ENCODE measurements at regions not wholly inside any gene's neighbourhood (a gene's known extent, or its start where the extent isn't known, plus 50 kb on each side); places are given as distances from the start of the nearest gene placed in this dataset.

DNA sequence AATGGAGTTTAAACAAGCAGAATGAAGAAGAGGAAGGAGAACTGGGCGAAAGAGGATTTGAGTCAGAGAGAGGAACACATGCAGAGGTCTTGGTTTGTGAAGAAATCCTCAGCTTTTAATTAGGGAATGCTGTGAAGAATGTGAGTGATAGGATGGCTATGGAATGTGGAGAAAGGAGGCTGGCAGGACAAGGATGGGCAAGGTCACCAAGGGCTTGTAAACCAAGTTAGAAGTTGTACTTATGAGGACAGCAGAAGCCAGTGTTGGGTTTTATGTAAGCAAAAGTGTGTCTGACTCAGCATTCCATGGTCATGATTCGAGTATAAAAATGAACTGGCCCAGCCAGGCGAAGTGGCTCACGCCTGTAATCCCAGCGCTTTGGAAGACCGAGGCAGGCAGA, 60.0 kb upstream of the IL12A start:
- TF ChIP-seq, protein P1, sequence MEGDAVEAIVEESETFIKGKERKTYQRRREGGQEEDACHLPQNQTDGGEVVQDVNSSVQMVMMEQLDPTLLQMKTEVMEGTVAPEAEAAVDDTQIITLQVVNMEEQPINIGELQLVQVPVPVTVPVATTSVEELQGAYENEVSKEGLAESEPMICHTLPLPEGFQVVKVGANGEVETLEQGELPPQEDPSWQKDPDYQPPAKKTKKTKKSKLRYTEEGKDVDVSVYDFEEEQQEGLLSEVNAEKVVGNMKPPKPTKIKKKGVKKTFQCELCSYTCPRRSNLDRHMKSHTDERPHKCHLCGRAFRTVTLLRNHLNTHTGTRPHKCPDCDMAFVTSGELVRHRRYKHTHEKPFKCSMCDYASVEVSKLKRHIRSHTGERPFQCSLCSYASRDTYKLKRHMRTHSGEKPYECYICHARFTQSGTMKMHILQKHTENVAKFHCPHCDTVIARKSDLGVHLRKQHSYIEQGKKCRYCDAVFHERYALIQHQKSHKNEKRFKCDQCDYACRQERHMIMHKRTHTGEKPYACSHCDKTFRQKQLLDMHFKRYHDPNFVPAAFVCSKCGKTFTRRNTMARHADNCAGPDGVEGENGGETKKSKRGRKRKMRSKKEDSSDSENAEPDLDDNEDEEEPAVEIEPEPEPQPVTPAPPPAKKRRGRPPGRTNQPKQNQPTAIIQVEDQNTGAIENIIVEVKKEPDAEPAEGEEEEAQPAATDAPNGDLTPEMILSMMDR (optimal IDR thresholded peaks at IDR 0.05 in 1 of 3, IDR thresholded peaks at IDR 0.05 in 1 of 3, conservative IDR thresholded peaks at IDR 0.05 in 1 of 3; ENCODE audit: extremely low read depth in 1 of 3, insufficient read depth in 2 of 3, low read length in 3 of 3) = no peak
- no peak for TF ChIP-seq EZH2 (IDR thresholded peaks at IDR 0.05; ENCODE audit: low read length)
